Neutrophil (primary cell): ENCODE measurements at regions not wholly inside any gene's neighbourhood (a gene's known extent, or its start where the extent isn't known, plus 50 kb on each side); places are given as distances from the start of the nearest gene placed in this dataset.
"Not testable (repeated sequence)": the region's sequence is repeated elsewhere in the genome, so short reads cannot be mapped to it uniquely, and the experiment has no call there.

Experiments
- H3K27ac ChIP-seq: fragments of 200-600 bp; sonication (generic); 2 replicates; pipeline ENCODE4 v1.5.1; 2016; ENCODE audit warnings: mild to moderate bottlenecking, moderate library complexity
- H3K27me3 ChIP-seq: fragments of 200-600 bp; sonication (generic); 2 replicates; pipeline ENCODE4 v1.6.0; 2016; ENCODE audit warnings: mild to moderate bottlenecking
- H3K36me3 ChIP-seq: fragments of 200-600 bp; sonication (generic); 2 replicates; pipeline ENCODE4 v1.5.1; 2017
- H3K4me1 ChIP-seq, 2 experiments: fragments of 200-600 bp in 1 of 2; sonication (generic) in 1 of 2; 1 replicate in 1 of 2; 2 replicates in 1 of 2; pipeline versions ENCODE4 v1.5.1 to v1.6.1; 2013 to 2016; ENCODE audit warnings: low read depth in 1 of 2, low read length in 1 of 2, mild to moderate bottlenecking in 1 of 2, moderate library complexity in 1 of 2; ENCODE audit not compliant: control insufficient read depth in 1 of 2, insufficient read depth in 1 of 2
- H3K4me3 ChIP-seq, 2 experiments: fragments of 200-600 bp in 1 of 2; sonication (generic) in 1 of 2; 1 replicate in 1 of 2; 2 replicates in 1 of 2; pipeline ENCODE4 v1.5.1; 2013 to 2016; ENCODE audit warnings: low read depth in 1 of 2, low read length in 1 of 2, mild to moderate bottlenecking in 1 of 2, moderate library complexity in 1 of 2
- H3K9me3 ChIP-seq: fragments of 200-600 bp; sonication (generic); 2 replicates; pipeline ENCODE4 v1.5.1; 2016
- CTCF ChIP-seq: fragments of 200-600 bp; sonication (generic); IDR thresholded peaks from 2 replicates; pipeline ENCODE4 v1.5.1; 2016; ENCODE audit warnings: antibody characterized with exemption

- Histone ChIP-seq H3K27me3 (no peaks in the 10 kb centered on the region), H3K9me3 (no peaks in the 10 kb centered on the region), H3K4me1 (no peaks in the 10 kb centered on the region), H3K36me3 (no peaks in the 10 kb centered on the region), H3K27ac (no peak overlapping the region), H3K4me3 (no peak overlapping the region)
- no peak for TF ChIP-seq CTCF
Observed at GRCh38 chr13:73521985-73522524, 463.2 kb downstream of the KLF5 start.

- Histone ChIP-seq H3K9me3 (no peaks in the 10 kb centered on the region), H3K27me3 (no peaks in the 10 kb centered on the region), H3K36me3 (no peaks in the 10 kb centered on the region), H3K4me1 (no peaks in the 10 kb centered on the region), H3K4me3 (no peak overlapping the region), H3K27ac (no peak overlapping the region)
- no peak for TF ChIP-seq CTCF
Observed at GRCh38 chr13:73521290-73521624, 462.5 kb downstream of the KLF5 start.

- H3K27ac ChIP-seq, result no peak overlapping the region
- no peak overlapping the region for H3K4me3 ChIP-seq
- no peaks in the 10 kb centered on the region for H3K9me3 ChIP-seq
Observed at GRCh38 chr13:73520566-73521289, 461.9 kb downstream of the KLF5 start.

GRCh38 chr13:73520135-73520534, 461.3 kb downstream of the KLF5 start:
- not testable (repeated sequence) for H3K4me3 ChIP-seq, H3K27ac ChIP-seq, H3K27me3 ChIP-seq, H3K36me3 ChIP-seq, H3K4me1 ChIP-seq, H3K9me3 ChIP-seq

More at GRCh38 chr13:73520566-73521289, 461.9 kb downstream of the KLF5 start:
- Histone ChIP-seq H3K27me3 (no peaks in the 10 kb centered on the region), H3K36me3 (no peaks in the 10 kb centered on the region), H3K4me1 (no peaks in the 10 kb centered on the region)
- TF ChIP-seq CTCF, result no peak

GRCh38 chr13:73519396-73520116, 460.8 kb downstream of the KLF5 start:
- Histone ChIP-seq H3K4me3 (no peak overlapping the region), H3K4me1 (no peaks in the 10 kb centered on the region), H3K27ac (no peak overlapping the region), H3K27me3 (no peaks in the 10 kb centered on the region), H3K9me3 (no peaks in the 10 kb centered on the region), H3K36me3 (no peaks in the 10 kb centered on the region)
- no peak for TF ChIP-seq CTCF

- Histone ChIP-seq H3K4me1 (no peaks in the 10 kb centered on the region), H3K36me3 (no peaks in the 10 kb centered on the region), H3K27ac (no peak overlapping the region), H3K4me3 (no peak overlapping the region), H3K27me3 (no peaks in the 10 kb centered on the region), H3K9me3 (no peaks in the 10 kb centered on the region)
- TF ChIP-seq CTCF, result no peak
Observed at GRCh38 chr13:73517766-73518165, 459.0 kb downstream of the KLF5 start.
